Activated CD8-positive, alpha-beta T cell treated with anti-CD3 and anti-CD28 coated beads for 36 hours (primary cell): ENCODE measurements at regions not wholly inside any gene's neighbourhood (a gene's known extent, or its start where the extent isn't known, plus 50 kb on each side); places are given as distances from the start of the nearest gene placed in this dataset.

Source experiments
- ATAC-seq: fragments of 200-7000 bp; cut with Tn5 transposase; one replicate; pipeline ENCODE4 v1.10.0; 2021; ENCODE audit warnings: mild to moderate bottlenecking, moderate library complexity
- CTCF ChIA-PET: fragments of 350-600 bp; sonication (Branson Sonifier 250); formaldehyde crosslinking; loops from one replicate; lab custom pipeline; 2021; ENCODE audit warnings: antibody characterized with exemption; lab: Charles Lee
- POLR2A ChIA-PET: fragments of 350-600 bp; sonication (Branson Sonifier 250); formaldehyde crosslinking; loops from one replicate; lab custom pipeline; 2021; ENCODE audit warnings: antibody characterized with exemption; lab: Charles Lee
- DNase-seq: peaks from one replicate; pipeline ENCODE4 v3.0.0-alpha.2; 2020
- H3K27ac Mint-ChIP-seq: one replicate; pipeline ENCODE4 v1.8.0; 2021; ENCODE audit warnings: mild to moderate bottlenecking, mixed read lengths
- H3K27me3 Mint-ChIP-seq: one replicate; pipeline ENCODE4 v1.8.0; 2021; ENCODE audit warnings: mixed read lengths
- H3K36me3 Mint-ChIP-seq: one replicate; pipeline ENCODE4 v1.8.0; 2021; ENCODE audit warnings: low read depth, mixed read lengths
- H3K4me1 Mint-ChIP-seq: one replicate; pipeline ENCODE4 v1.8.0; 2021; ENCODE audit warnings: low read depth, mixed read lengths
- H3K4me3 Mint-ChIP-seq: one replicate; pipeline ENCODE4 v1.8.0; 2021; ENCODE audit warnings: mild to moderate bottlenecking, moderate library complexity, mixed read lengths
- H3K9me3 Mint-ChIP-seq: one replicate; pipeline ENCODE4 v1.8.0; 2021; ENCODE audit warnings: mixed read lengths
- intact Hi-C: fragments of 100-400 bp; cut with micrococcal nuclease; formaldehyde crosslinking; loops from one replicate; pipeline ENCODE4 v1.10.0; 2022
- TF ChIP-seq, protein P1 (sequence below): fragments of 200-600 bp; IDR thresholded peaks from one replicate; pipeline ENCODE4 v1.8.0; 2022; ENCODE audit warnings: antibody characterized with exemption, mild to moderate bottlenecking

DNA sequence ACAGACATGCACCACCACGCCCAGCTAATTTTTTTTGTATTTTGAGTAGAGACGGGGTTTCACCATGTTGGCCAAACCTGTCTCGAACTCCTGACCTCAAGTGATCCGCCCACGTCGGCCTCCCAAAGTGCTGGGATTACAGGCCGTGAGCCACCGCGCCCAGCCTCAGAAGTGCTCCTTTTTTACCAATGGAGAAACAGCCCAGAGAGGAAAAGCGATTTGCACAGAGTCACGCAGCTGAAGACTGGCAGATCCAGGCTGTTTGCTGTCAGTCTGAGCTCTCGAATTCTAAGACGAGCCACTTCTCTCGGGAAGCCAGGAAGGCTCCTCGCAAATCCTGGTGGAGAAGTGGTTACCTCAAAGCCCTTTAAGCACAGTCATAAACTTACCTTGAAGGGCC lies 57.4 kb upstream of the SDK1 start:
- intact Hi-C loops, result no loop called here
- no peaks in the 10 kb centered on the region for H3K4me1 Mint-ChIP-seq
- H3K4me3 Mint-ChIP-seq, result no peak overlapping the region
- TF ChIP-seq, protein P1, sequence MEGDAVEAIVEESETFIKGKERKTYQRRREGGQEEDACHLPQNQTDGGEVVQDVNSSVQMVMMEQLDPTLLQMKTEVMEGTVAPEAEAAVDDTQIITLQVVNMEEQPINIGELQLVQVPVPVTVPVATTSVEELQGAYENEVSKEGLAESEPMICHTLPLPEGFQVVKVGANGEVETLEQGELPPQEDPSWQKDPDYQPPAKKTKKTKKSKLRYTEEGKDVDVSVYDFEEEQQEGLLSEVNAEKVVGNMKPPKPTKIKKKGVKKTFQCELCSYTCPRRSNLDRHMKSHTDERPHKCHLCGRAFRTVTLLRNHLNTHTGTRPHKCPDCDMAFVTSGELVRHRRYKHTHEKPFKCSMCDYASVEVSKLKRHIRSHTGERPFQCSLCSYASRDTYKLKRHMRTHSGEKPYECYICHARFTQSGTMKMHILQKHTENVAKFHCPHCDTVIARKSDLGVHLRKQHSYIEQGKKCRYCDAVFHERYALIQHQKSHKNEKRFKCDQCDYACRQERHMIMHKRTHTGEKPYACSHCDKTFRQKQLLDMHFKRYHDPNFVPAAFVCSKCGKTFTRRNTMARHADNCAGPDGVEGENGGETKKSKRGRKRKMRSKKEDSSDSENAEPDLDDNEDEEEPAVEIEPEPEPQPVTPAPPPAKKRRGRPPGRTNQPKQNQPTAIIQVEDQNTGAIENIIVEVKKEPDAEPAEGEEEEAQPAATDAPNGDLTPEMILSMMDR, result no peak
- peaks cover 8% of the 10 kb centered on the region for H3K9me3 Mint-ChIP-seq
- ChIA-PET CTCF (no interaction called here), POLR2A (no interaction called here)
- no peak for DNase-seq
- H3K27me3 Mint-ChIP-seq, result no peaks in the 10 kb centered on the region
- no peak overlapping the region for H3K27ac Mint-ChIP-seq
- no peak for ATAC-seq
- H3K36me3 Mint-ChIP-seq, result no peaks in the 10 kb centered on the region

DNA sequence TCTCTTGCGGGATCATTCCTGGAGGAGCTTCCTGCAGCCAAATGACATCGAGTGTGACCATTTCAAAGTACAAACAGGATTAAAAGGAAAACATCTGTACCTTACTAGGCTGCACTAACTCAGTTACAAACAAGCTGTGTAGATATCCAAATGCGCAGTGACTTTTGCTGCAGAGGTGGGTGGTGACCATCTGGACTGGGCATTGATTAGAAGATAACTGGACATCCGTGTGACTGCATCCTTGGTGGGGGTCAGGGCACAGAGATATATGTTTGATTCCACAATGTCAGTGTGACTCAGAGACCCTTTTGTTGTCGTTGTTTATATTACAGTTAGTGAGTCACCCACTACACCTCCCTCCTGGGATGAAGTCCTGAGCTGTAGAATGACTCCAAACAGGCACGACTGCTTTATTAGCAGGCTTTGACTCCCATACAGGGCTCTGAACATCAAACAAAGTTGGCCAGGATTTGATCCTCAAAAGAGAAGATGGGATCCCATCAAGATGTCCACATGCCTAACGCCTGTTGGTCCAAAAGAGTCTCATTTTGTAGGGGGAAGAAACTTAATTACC lies 56.7 kb upstream of the SDK1 start:
- DNase-seq, result no peak
- ChIA-PET POLR2A (no interaction called here), CTCF (interaction anchor here (0.8 to 1.1 kb wide), 2 partner anchors 57 to 156 kb away, joined by 3 read pairs; partner anchors contain the start of gene SDK1)
- Mint-ChIP-seq H3K9me3 (peaks cover 8% of the 10 kb centered on the region), H3K4me3 (no peak overlapping the region), H3K4me1 (no peaks in the 10 kb centered on the region), H3K27ac (no peak overlapping the region), H3K36me3 (no peaks in the 10 kb centered on the region), H3K27me3 (no peaks in the 10 kb centered on the region)
- TF ChIP-seq, protein P1, result no peak
- ATAC-seq, result no peak
- intact Hi-C loops, result no loop called here

DNA sequence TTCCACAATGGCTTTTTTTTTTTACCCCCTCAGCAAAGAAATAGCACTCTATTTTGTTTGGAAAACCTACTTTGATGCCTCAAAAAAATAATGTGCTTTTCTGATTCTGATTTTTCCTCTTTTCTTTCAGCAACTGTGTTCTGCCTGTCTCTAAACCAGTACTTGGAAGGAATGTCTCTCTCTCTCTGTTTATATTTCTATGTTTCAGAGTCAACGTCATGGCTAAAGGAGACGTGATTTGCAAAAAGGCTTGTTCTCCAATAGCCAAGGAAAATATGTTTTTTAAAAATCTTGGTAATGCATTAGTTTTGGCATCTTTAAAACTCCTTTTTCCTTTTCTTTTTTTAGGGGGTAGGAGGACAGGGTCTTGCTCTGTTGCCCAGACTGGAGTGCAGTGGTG lies 56.0 kb upstream of the SDK1 start:
- POLR2A ChIA-PET, result no interaction called here
- Mint-ChIP-seq H3K4me1 (no peaks in the 10 kb centered on the region), H3K36me3 (no peaks in the 10 kb centered on the region), H3K27ac (no peak overlapping the region), H3K27me3 (no peaks in the 10 kb centered on the region), H3K4me3 (no peak overlapping the region), H3K9me3 (peaks cover 8% of the 10 kb centered on the region)
- DNase-seq (no peak), ATAC-seq (no peak)
- TF ChIP-seq, protein P1, result no peak
- intact Hi-C loops, result no loop called here
- CTCF ChIA-PET, result interaction anchor here (1.1 kb wide), 1 partner anchor 56 kb away, joined by 3 read pairs; the partner anchor contains the start of gene SDK1

DNA sequence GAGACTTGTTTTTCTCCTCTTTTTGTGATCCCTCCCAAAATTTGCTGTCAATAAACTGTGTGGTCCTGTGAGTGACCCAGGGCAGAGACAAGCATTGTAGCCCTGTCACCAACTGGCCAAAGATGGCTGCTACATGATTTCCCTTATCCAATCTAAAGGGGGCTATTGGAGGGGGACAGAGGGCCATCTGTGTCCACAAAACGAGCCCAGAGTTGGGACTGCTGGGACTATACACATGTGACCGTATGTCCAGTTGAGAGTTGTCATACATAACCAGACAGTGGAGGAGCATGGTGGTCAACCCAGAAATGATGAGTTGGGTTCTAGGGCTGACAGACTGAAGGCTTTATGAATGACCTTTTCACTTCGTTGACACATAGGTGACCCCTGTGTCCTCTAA lies 55.3 kb upstream of the SDK1 start:
- no peak for ATAC-seq
- DNase-seq, result no peak
- no peaks in the 10 kb centered on the region for H3K27me3 Mint-ChIP-seq
- ChIA-PET POLR2A (no interaction called here), CTCF (no interaction called here)
- intact Hi-C loops, result no loop called here
- no peak overlapping the region for H3K27ac Mint-ChIP-seq
- H3K36me3 Mint-ChIP-seq, result no peaks in the 10 kb centered on the region
- peaks cover 8% of the 10 kb centered on the region for H3K9me3 Mint-ChIP-seq
- H3K4me1 Mint-ChIP-seq, result no peaks in the 10 kb centered on the region
- no peak overlapping the region for H3K4me3 Mint-ChIP-seq
- TF ChIP-seq, protein P1, result no peak

DNA sequence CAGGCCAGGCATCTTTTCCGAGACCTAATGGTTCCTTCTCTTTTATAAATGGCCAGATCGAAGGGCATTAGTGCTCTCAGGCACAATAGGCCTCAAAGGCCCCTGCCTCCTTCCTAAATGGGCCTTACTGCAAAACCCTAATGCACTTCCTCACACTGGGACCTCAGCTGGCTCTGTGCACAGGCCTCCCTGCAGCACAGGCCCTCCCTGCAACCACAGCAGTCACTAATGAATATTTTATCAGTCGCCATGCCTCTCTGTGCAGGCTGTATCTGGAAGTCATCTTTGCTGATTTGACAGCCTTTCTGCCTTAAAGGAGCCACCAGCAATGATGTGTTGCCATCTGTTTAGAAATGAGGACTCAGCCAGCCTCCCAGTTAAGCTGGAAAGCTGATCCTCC lies 54.9 kb upstream of the SDK1 start:
- Mint-ChIP-seq H3K27me3 (no peaks in the 10 kb centered on the region), H3K36me3 (no peaks in the 10 kb centered on the region), H3K4me1 (no peaks in the 10 kb centered on the region), H3K9me3 (peaks cover 8% of the 10 kb centered on the region), H3K27ac (no peak overlapping the region), H3K4me3 (no peak overlapping the region)
- ATAC-seq (no peak), DNase-seq (no peak)
- intact Hi-C loops, result no loop called here
- POLR2A ChIA-PET, result no interaction called here
- CTCF ChIA-PET, result no interaction called here
- TF ChIP-seq, protein P1, result no peak
